Loucy (cell line): ENCODE measurements at regions not wholly inside any gene's neighbourhood (a gene's known extent, or its start where the extent isn't known, plus 50 kb on each side); places are given as distances from the start of the nearest gene placed in this dataset.

Experiments
- CTCF ChIP-seq: fragments of 200-600 bp; sonication (generic); conservative IDR thresholded peaks from 2 replicates; pipeline ENCODE4 v1.5.1; 2014; ENCODE audit warnings: mild to moderate bottlenecking, antibody characterized with exemption, low read length
- EZH2phosphoT487 ChIP-seq: fragments of 200-600 bp; IDR thresholded peaks from 2 replicates; pipeline ENCODE4 v1.6.1; 2018; ENCODE audit warnings: antibody characterized with exemption, mild to moderate bottlenecking, moderate library complexity, borderline replicate concordance

GRCh38 chr3:182486463-182486862 lies 306.8 kb upstream of the ATP11B start:
- no peak for TF ChIP-seq CTCF
- no peak for TF ChIP-seq EZH2phosphoT487
